RWPE1 (cell line): ENCODE measurements at regions not wholly inside any gene's neighbourhood (a gene's known extent, or its start where the extent isn't known, plus 50 kb on each side); places are given as distances from the start of the nearest gene placed in this dataset.
"Not testable (repeated sequence)": the region's sequence is repeated elsewhere in the genome, so short reads cannot be mapped to it uniquely, and the experiment has no call there.

Source experiments
- CTCF ChIA-PET: fragments of 350-600 bp; sonication (Branson Sonifier 250); formaldehyde crosslinking; extraction: SDS; loops from one replicate; lab custom pipeline; 2021; lab: Yijun Ruan, JAX
- POLR2A ChIA-PET: fragments of 400-600 bp; formaldehyde crosslinking; extraction: SDS; loops from one replicate; lab custom pipeline; 2020; ENCODE audit warnings: antibody characterized with exemption; ENCODE audit not compliant: low non-redundant PET; lab: Yijun Ruan, JAX
- DNase-seq: peaks from one replicate; pipeline ENCODE4 v3.0.0; 2012; ENCODE audit warnings: low spot score
- H3K27ac ChIP-seq: fragments of 450-650 bp; 2 replicates; pipeline ENCODE4 v1.5.1; 2017
- CTCF ChIP-seq: fragments of 450-650 bp; conservative IDR thresholded peaks from 2 replicates; pipeline ENCODE4 v1.5.1; 2017; ENCODE audit warnings: low read depth, mild to moderate bottlenecking

GRCh38 chr10:11668847-11669610, 57.6 kb upstream of the USP6NL start:
- TF ChIP-seq CTCF, result no peak
- POLR2A ChIA-PET, result interaction anchor here (0.5 kb wide), 1 partner anchor 19 kb away, joined by 4 read pairs; no protein-coding TSS in a partner anchor
- no peak for DNase-seq
- H3K27ac ChIP-seq, result no peak overlapping the region
- CTCF ChIA-PET, result no interaction called here

GRCh38 chr10:11667756-11668155, 56.3 kb upstream of the USP6NL start:
- no peak for DNase-seq
- POLR2A ChIA-PET, result no interaction called here
- TF ChIP-seq CTCF, result no peak
- no peak overlapping the region for H3K27ac ChIP-seq
- CTCF ChIA-PET, result interaction anchor here (0.7 kb wide), 1 partner anchor 124 kb away, joined by 5 read pairs; no protein-coding TSS in a partner anchor

DNA sequence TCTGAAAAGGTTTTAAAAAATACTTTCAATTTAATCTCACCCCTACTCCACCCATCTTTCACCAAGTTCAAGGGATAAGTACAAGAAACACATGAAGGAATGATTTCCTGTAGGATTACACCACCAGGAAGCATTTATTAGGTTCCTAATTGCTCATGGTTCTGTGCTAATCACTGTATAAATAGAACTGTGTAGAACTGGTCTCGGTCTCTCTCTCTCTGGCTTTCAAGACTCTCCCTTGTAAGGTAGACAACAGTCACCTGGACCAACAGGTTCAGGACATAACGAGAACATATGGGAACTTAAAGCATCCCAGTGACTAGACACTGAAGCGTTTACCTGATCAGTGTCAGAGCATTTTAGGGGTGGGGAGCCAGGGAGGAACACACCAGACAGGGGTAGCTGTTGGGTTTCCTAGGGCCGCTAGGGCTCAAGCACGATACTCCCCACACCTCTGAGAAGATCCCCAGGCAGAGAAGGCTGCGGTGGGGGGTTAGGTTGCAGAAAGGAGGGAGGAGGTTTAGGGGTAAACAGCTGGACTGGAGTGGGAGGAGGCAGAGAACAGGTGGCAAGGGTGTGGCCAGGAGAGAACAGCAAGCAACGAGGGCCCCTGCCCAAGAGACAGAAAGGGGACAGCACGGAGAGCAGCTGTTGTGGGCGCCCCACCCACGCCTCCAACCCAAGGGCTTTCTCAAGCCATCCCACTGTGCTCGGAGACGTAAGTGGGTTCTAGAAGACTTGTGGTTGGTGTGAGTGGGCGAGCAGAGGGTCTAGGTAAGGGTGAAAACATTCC, 52.5 kb upstream of the USP6NL start:
- TF ChIP-seq CTCF, result no peak
- DNase-seq, result no peak
- H3K27ac ChIP-seq, result no peak overlapping the region
- ChIA-PET CTCF (no interaction called here), POLR2A (no interaction called here)

GRCh38 chr10:11663126-11663515, 51.7 kb upstream of the USP6NL start:
- DNase-seq, POLR2A ChIA-PET, H3K27ac ChIP-seq: not testable (repeated sequence)
- CTCF ChIA-PET, result interaction anchor here (0.6 kb wide), 1 partner anchor 9 kb away, joined by 5 read pairs; no protein-coding TSS in a partner anchor

DNA sequence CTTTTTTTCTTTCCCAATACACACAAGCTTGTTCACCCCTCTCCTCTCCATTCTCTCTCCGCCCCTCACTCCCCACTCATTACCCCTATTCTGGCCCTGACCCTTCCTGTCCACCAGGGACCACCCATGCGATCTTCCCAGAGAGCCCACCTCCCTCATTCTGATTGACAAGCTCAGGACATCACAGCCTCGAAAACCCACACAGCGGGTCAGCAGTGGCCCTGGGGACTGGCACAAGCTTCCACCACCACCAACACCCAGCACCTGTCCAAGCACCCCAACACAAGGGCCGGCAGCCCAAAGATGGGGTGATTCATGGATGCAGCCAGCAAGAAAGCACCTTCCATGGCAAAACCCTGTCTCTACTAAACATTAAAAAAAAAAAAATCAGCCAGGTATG, 50.0 kb upstream of the USP6NL start:
- ChIA-PET CTCF (no interaction called here), POLR2A (no interaction called here)
- no peak overlapping the region for H3K27ac ChIP-seq
- DNase-seq, result no peak
- no peak for TF ChIP-seq CTCF
